Activated CD4-positive, alpha-beta T cell treated with anti-CD3 and anti-CD28 coated beads, Interleukin-2, amount 50 U/mL, for 4 hours (primary cell): ENCODE measurements at regions not wholly inside any gene's neighbourhood (a gene's known extent, or its start where the extent isn't known, plus 50 kb on each side); places are given as distances from the start of the nearest gene placed in this dataset.
"Not testable (repeated sequence)": the region's sequence is repeated elsewhere in the genome, so short reads cannot be mapped to it uniquely, and the experiment has no call there.

Source experiments
- DNase-seq, 2 experiments: peaks; one replicate each; pipeline ENCODE4 v3.0.0-alpha.2; 2020

- no peak for DNase-seq
Observed at GRCh38 chr15:95600367-95600766, 730.1 kb upstream of the NR2F2 start.

- DNase-seq = no peak
Observed at GRCh38 chr15:95600884-95601283, 729.6 kb upstream of the NR2F2 start.

- DNase-seq = no peak
Observed at GRCh38 chr15:95601525-95601924, 729.0 kb upstream of the NR2F2 start.

- DNase-seq = no peak
Observed at GRCh38 chr15:95603802-95604201, 726.7 kb upstream of the NR2F2 start.

- DNase-seq = no peak
Observed at GRCh38 chr15:95604634-95605036, 725.9 kb upstream of the NR2F2 start.

- no peak for DNase-seq
Observed at GRCh38 chr15:95605098-95605497, 725.4 kb upstream of the NR2F2 start.

- no peak for DNase-seq
Observed at GRCh38 chr15:95606551-95606950, 723.9 kb upstream of the NR2F2 start.

GRCh38 chr15:95608371-95608770 is 722.1 kb upstream of the NR2F2 start:
- DNase-seq = no peak

- DNase-seq = no peak
Observed at GRCh38 chr15:95609096-95609495, 721.4 kb upstream of the NR2F2 start.

- DNase-seq = no peak
Observed at GRCh38 chr15:95610945-95611344, 719.6 kb upstream of the NR2F2 start.

- no peak for DNase-seq
Observed at GRCh38 chr15:95615436-95615835, 715.1 kb upstream of the NR2F2 start.

- DNase-seq = no peak
Observed at GRCh38 chr15:95616306-95616705, 714.2 kb upstream of the NR2F2 start.

GRCh38 chr15:95620934-95621579 is 709.4 kb upstream of the NR2F2 start:
- DNase-seq = no peak

GRCh38 chr15:95622843-95623242 is 707.7 kb upstream of the NR2F2 start:
- DNase-seq = no peak

GRCh38 chr15:95624100-95624499 is 706.4 kb upstream of the NR2F2 start:
- no peak for DNase-seq

GRCh38 chr15:95624616-95625361 is 705.7 kb upstream of the NR2F2 start:
- no peak for DNase-seq

GRCh38 chr15:95626501-95627361 is 703.8 kb upstream of the NR2F2 start:
- DNase-seq = no peak

- no peak for DNase-seq
Observed at GRCh38 chr15:95629503-95630168, 700.9 kb upstream of the NR2F2 start.

- no peak for DNase-seq
Observed at GRCh38 chr15:95630683-95631082, 699.8 kb upstream of the NR2F2 start.

GRCh38 chr15:95635666-95636065 is 694.8 kb upstream of the NR2F2 start:
- DNase-seq = no peak

GRCh38 chr15:95636107-95636506 is 694.4 kb upstream of the NR2F2 start:
- no peak for DNase-seq

GRCh38 chr15:95637234-95637633 is 693.3 kb upstream of the NR2F2 start:
- not testable (repeated sequence) for DNase-seq

GRCh38 chr15:95639208-95639607 is 691.3 kb upstream of the NR2F2 start:
- DNase-seq = no peak
